HEK293T (cell line): ENCODE measurements at regions not wholly inside any gene's neighbourhood (a gene's known extent, or its start where the extent isn't known, plus 50 kb on each side); places are given as distances from the start of the nearest gene placed in this dataset.

Experiments used
- CTCF ChIA-PET: fragments of 350-600 bp; formaldehyde crosslinking; extraction: SDS; loops from one replicate; lab custom pipeline; 2021; ENCODE audit warnings: antibody characterized with exemption, inconsistent platforms; lab: Yijun Ruan, JAX
- POLR2A ChIA-PET: fragments of 350-600 bp; formaldehyde crosslinking; extraction: SDS; loops from one replicate; lab custom pipeline; 2020; ENCODE audit warnings: antibody characterized with exemption, inconsistent platforms; lab: Yijun Ruan, JAX
- DNase-seq: peaks from one replicate; pipeline ENCODE4 v3.0.0; 2012; ENCODE audit warnings: mixed read lengths; ENCODE audit errors: extremely low spot score
- ARNT ChIP-seq: fragments of 450-650 bp; IDR thresholded peaks from 2 replicates; pipeline ENCODE4 v1.6.1; 2017; ENCODE audit warnings: mild to moderate bottlenecking
- BHLHE40 ChIP-seq: fragments of 450-650 bp; IDR thresholded peaks from 2 replicates; pipeline ENCODE4 v1.6.1; 2016; ENCODE audit warnings: mild to moderate bottlenecking, moderate library complexity, borderline replicate concordance
- CTBP1 ChIP-seq: fragments of 450-650 bp; IDR thresholded peaks from 2 replicates; pipeline ENCODE4 v1.6.1; 2016; ENCODE audit warnings: borderline replicate concordance
- ELF4 ChIP-seq: fragments of 450-650 bp; IDR thresholded peaks from 2 replicates; pipeline ENCODE4 v1.6.1; 2017; ENCODE audit warnings: antibody characterized with exemption
- FOXA1 ChIP-seq: fragments of 450-650 bp; IDR thresholded peaks from 2 replicates; pipeline ENCODE4 v1.6.1; 2016; ENCODE audit warnings: mild to moderate bottlenecking
- FOXK2 ChIP-seq: fragments of 450-650 bp; IDR thresholded peaks from 2 replicates; pipeline ENCODE4 v1.6.1; 2016; ENCODE audit warnings: mild to moderate bottlenecking
- FOXM1 ChIP-seq: fragments of 450-650 bp; IDR thresholded peaks from 2 replicates; pipeline ENCODE4 v1.6.1; 2017; ENCODE audit warnings: mild to moderate bottlenecking, borderline replicate concordance
- HDGF ChIP-seq: fragments of 450-650 bp; IDR thresholded peaks from 2 replicates; pipeline ENCODE4 v1.6.1; 2017; ENCODE audit warnings: antibody characterized with exemption, borderline replicate concordance
- L3MBTL2 ChIP-seq: fragments of 450-650 bp; conservative IDR thresholded peaks from 2 replicates; pipeline ENCODE4 v1.6.1; 2016; ENCODE audit warnings: mild to moderate bottlenecking
- LEF1 ChIP-seq: fragments of 450-650 bp; IDR thresholded peaks from 2 replicates; pipeline ENCODE4 v1.6.1; 2017; ENCODE audit warnings: mild to moderate bottlenecking, borderline replicate concordance
- NFRKB ChIP-seq: fragments of 450-650 bp; IDR thresholded peaks from 2 replicates; pipeline ENCODE4 v1.6.1; 2016; ENCODE audit warnings: mild to moderate bottlenecking, moderate library complexity
- SP1 ChIP-seq: fragments of 450-650 bp; IDR thresholded peaks from 2 replicates; pipeline ENCODE4 v1.6.1; 2017
- SUZ12 ChIP-seq: fragments of 450-650 bp; IDR thresholded peaks from 2 replicates; pipeline ENCODE4 v1.6.1; 2016; ENCODE audit warnings: mild to moderate bottlenecking
- TARDBP ChIP-seq: fragments of 450-650 bp; IDR thresholded peaks from 2 replicates; pipeline ENCODE4 v1.6.1; 2016
- ZNF384 ChIP-seq: fragments of 450-650 bp; IDR thresholded peaks from 2 replicates; pipeline ENCODE4 v1.6.1; 2016
- TF ChIP-seq, protein P1 (sequence below): fragments of 450-650 bp; IDR thresholded peaks from 2 replicates; pipeline ENCODE4 v1.6.1; 2016

DNA sequence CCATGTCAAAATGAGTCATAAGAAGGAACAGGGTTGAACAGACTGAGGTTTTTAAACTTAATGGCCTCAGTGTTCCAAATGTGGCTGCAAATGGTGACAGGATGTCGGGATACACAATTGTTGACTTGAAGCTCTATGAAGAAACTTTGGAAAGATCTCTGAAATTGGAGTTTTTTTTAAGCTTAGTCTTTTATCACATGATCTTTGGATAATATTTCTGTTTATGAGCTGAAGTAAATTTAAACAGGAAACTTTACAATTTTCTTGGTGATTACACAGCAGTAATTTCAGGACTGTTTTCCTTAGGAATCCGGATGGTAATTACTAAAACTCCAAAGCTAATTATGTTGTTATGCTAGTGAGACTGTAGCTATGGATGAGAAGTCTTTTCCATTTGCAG lies 199.1 kb upstream of the NRXN1 start:
- DNase-seq = no peak
- TF ChIP-seq ARNT (no peak), CTBP1 (no peak), SUZ12 (no peak), BHLHE40 (no peak)
- TF ChIP-seq, protein P1, sequence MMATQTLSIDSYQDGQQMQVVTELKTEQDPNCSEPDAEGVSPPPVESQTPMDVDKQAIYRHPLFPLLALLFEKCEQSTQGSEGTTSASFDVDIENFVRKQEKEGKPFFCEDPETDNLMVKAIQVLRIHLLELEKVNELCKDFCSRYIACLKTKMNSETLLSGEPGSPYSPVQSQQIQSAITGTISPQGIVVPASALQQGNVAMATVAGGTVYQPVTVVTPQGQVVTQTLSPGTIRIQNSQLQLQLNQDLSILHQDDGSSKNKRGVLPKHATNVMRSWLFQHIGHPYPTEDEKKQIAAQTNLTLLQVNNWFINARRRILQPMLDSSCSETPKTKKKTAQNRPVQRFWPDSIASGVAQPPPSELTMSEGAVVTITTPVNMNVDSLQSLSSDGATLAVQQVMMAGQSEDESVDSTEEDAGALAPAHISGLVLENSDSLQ = no peak
- ChIA-PET POLR2A (no interaction called here), CTCF (no interaction called here)

DNA sequence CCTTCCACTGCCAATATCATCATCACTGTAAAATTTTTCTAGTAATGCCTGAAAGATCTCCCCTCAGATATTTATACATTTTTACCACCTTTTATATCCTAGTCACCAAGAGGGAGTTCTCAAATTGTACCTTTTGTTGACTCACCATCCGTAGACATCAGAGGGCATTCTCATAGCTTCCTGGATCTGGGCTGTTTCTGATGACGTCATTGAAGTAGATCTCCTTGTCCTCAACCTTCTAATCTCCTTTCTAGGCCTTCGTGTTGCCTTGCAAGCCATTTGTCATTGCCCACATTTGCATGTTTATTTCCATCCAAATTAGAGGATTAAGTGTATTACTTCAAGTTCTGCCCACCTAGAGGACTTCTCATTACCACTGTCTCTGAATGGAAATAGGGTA lies 193.4 kb upstream of the NRXN1 start:
- no peak for DNase-seq
- TF ChIP-seq HDGF (no peak), ARNT (no peak), BHLHE40 (no peak), ZNF384 (no peak), FOXA1 (no peak), SP1 (no peak), LEF1 (no peak), L3MBTL2 (no peak), ELF4 (no peak), FOXM1 (no peak), SUZ12 (no peak), CTBP1 (no peak), TARDBP (no peak), FOXK2 (no peak), NFRKB (no peak)
- TF ChIP-seq, protein P1 = no peak
- ChIA-PET CTCF (no interaction called here), POLR2A (no interaction called here)

DNA sequence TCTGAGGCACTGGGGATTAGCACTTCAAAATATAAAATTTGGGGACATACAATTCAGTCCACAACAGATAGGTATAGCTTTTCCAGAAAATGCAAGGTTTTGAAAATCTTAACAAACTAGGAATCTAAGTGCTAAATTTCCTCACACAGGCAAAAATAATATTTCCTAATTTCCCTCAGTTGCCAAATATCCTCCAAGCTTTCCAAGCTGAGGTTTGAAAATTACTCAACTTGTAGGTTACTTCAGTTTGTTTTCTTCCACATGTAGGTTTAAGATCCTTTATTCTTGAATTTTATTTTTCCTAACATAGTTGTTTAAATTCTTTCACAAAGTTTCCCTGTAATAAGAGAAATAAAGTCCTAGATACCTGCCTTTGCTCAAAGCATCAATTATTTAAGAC lies 192.9 kb upstream of the NRXN1 start:
- ChIA-PET POLR2A (no interaction called here), CTCF (no interaction called here)
- TF ChIP-seq NFRKB = no peak
- no peak for TF ChIP-seq ELF4
- no peak for TF ChIP-seq ARNT
- no peak for TF ChIP-seq HDGF
- no peak for TF ChIP-seq FOXM1
- TF ChIP-seq FOXA1 = no peak
- TF ChIP-seq SUZ12 = no peak
- TF ChIP-seq ZNF384 = no peak
- no peak for TF ChIP-seq SP1
- TF ChIP-seq TARDBP = no peak
- DNase-seq = no peak

DNA sequence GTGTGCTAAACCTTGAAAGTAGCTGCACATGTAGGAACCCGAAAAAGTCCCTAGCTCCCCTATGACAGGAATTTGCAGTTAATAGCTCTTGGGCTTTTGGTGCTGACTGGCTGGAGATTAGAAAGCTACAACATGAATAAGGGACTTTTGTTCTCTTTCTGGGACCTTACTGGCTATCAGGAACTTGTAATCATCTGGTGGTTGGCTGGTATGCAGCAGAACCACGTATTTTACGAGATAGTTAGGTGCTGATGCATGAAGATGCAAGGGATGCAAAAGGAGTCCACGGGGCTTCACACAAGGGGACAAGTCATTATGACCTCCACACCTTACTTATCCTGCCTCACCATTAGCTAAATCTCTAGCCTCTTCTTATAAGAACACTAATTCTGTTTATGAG lies 190.2 kb upstream of the NRXN1 start:
- DNase-seq = no peak
- POLR2A ChIA-PET = no interaction called here
- CTCF ChIA-PET = no interaction called here
- TF ChIP-seq FOXK2 (no peak), TARDBP (no peak), FOXA1 (no peak), ARNT (no peak), NFRKB (no peak)

DNA sequence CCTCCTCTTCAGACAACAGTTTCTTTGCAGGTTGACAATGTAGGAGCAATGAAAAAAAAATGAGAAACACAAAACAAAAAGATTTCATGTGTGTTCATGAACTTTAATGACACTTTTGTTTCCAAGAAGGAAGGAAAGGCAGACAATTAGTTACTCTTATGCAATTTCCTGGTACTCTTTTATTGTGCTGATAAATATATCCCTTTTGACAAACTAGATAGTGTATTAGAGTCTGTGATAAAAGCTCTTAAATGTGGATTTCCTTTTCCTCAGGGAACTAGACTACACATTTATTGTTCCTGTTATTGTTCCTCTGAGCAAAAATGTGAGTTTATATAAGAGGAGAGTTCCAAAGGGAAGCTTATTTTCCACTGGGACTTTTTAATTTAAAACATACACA lies 188.7 kb upstream of the NRXN1 start:
- no peak for DNase-seq
- POLR2A ChIA-PET = no interaction called here
- TF ChIP-seq FOXA1 (no peak), BHLHE40 (no peak)
- CTCF ChIA-PET = no interaction called here

DNA sequence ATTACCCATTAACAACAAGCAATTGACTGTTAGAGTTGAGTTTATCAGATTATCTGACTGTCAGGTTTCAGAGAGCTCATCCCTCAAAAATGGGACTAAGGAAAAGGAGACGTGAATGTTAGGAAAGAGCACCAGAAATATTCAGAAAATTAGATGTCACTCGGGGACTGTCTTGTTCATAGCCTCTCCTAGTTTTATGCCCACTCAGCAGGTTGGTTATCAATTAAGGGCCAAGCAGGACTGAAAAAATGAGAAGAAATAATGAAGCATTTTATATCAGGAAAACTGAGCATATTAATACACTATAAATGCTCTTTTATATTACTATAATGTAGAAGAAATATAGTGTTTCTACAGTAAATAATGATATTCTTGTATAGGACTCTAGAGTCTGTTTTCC lies 188.1 kb upstream of the NRXN1 start:
- no peak for DNase-seq
- CTCF ChIA-PET = no interaction called here
- TF ChIP-seq FOXK2 = no peak
- TF ChIP-seq HDGF = no peak
- TF ChIP-seq CTBP1 = no peak
- TF ChIP-seq, protein P1 = no peak
- TF ChIP-seq FOXA1 = no peak
- no peak for TF ChIP-seq LEF1
- TF ChIP-seq L3MBTL2 = no peak
- no peak for TF ChIP-seq ELF4
- TF ChIP-seq NFRKB = no peak
- no peak for TF ChIP-seq TARDBP
- TF ChIP-seq BHLHE40 = no peak
- no peak for TF ChIP-seq ZNF384
- TF ChIP-seq SP1 = no peak
- no peak for TF ChIP-seq ARNT
- POLR2A ChIA-PET = no interaction called here

DNA sequence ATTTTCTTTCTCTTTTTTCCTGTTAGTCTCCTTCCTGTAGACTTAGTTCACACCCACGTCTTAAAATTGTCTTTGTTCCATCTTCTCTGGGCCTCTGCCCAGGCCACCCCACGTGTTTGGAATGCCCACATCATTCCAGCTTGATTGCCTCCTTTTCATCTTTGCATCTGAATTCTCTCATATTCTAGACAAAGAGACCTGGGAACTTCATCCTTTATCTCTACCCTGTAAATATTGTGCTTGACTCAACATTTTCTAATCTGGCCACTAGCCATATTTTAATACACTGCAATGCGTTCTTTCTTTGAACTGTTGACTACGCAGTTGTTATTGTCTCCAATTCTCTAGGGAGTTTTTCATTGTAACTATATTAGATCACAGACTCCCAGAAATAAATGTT lies 187.5 kb upstream of the NRXN1 start:
- ChIA-PET CTCF (no interaction called here), POLR2A (no interaction called here)
- TF ChIP-seq, protein P1 = no peak
- TF ChIP-seq ZNF384 (no peak), ARNT (no peak), CTBP1 (no peak), FOXA1 (no peak), SP1 (no peak), BHLHE40 (no peak), NFRKB (no peak)
- no peak for DNase-seq
